IMR-90 (cell line): ENCODE measurements at regions not wholly inside any gene's neighbourhood (a gene's known extent, or its start where the extent isn't known, plus 50 kb on each side); places are given as distances from the start of the nearest gene placed in this dataset.

Experiments
- ATAC-seq: fragments of 200-7000 bp; cut with Tn5 transposase; 2 replicates; pipeline ENCODE4 v1.9.1; 2020; ENCODE audit warnings: low read depth, mild to moderate bottlenecking, moderate library complexity
- BruUV-seq: library from RNA; stranded (reverse); fragments of 400-500 nt; replicated peaks from 2 replicates; lab custom pipeline; 2021; lab: Mats Ljungman, UMichigan
- CTCF ChIA-PET: fragments of 300-600 bp; formaldehyde crosslinking; extraction: SDS; loops from one replicate; lab custom pipeline; 2021; ENCODE audit warnings: antibody characterized with exemption; lab: Yijun Ruan, JAX
- POLR2A ChIA-PET: fragments of 300-600 bp; sonication (Branson Sonifier 250); formaldehyde crosslinking; loops from one replicate; lab custom pipeline; 2022; ENCODE audit warnings: antibody characterized with exemption; ENCODE audit not compliant: unreplicated experiment; lab: Charles Lee
- DNase-seq: peaks from one replicate; pipeline ENCODE4 v3.0.0; 2013
- H2AFZ ChIP-seq: replicated peaks from 2 replicates; pipeline ENCODE3; 2013; ENCODE audit warnings: low read length, mild to moderate bottlenecking; ENCODE audit not compliant: poor library complexity
- H2AK5ac ChIP-seq: 2 replicates; pipeline ENCODE4 v1.6.1; 2013; ENCODE audit warnings: low read depth, low read length, inconsistent platforms
- H2AK9ac ChIP-seq: replicated peaks from 2 replicates; pipeline ENCODE3; 2013; ENCODE audit warnings: mild to moderate bottlenecking, low read depth, low read length, moderate library complexity; ENCODE audit not compliant: poor library complexity
- H2BK120ac ChIP-seq: 2 replicates; pipeline ENCODE4 v1.6.1; 2013; ENCODE audit warnings: low read depth, low read length, inconsistent platforms
- H2BK15ac ChIP-seq: 3 replicates; pipeline ENCODE4 v1.6.1; 2013; ENCODE audit warnings: low read depth, low read length, inconsistent platforms
- H2BK20ac ChIP-seq: 2 replicates; pipeline ENCODE4 v1.6.1; 2013; ENCODE audit warnings: low read depth, mild to moderate bottlenecking, inconsistent platforms, low read length, moderate library complexity
- H2BK5ac ChIP-seq: 2 replicates; pipeline ENCODE4 v1.6.1; 2013; ENCODE audit warnings: mild to moderate bottlenecking, low read depth, low read length, inconsistent platforms; ENCODE audit not compliant: poor library complexity, severe bottlenecking
- H3K14ac ChIP-seq: replicated peaks from 2 replicates; pipeline ENCODE4 v1.6.1; 2013; ENCODE audit warnings: low read depth, low read length, inconsistent platforms
- H3K18ac ChIP-seq: 2 replicates; pipeline ENCODE4 v1.6.1; 2013; ENCODE audit warnings: low read depth, low read length, control low read depth
- H3K23ac ChIP-seq: 2 replicates; pipeline ENCODE4 v1.6.1; 2013; ENCODE audit warnings: low read depth, low read length, inconsistent platforms
- H3K27ac ChIP-seq: 2 replicates; pipeline ENCODE4 v1.5.1; 2013; ENCODE audit warnings: mild to moderate bottlenecking, control low read depth, low read length; ENCODE audit not compliant: insufficient read depth
- H3K27me3 ChIP-seq: 2 replicates; pipeline ENCODE4 v1.6.1; 2013; ENCODE audit warnings: low read length; ENCODE audit not compliant: control insufficient read depth, insufficient read depth
- H3K36me3 ChIP-seq: 2 replicates; pipeline ENCODE4 v1.6.1; 2013; ENCODE audit warnings: low read length, mixed read lengths; ENCODE audit not compliant: control insufficient read depth, insufficient read depth
- H3K4ac ChIP-seq: 2 replicates; pipeline ENCODE4 v1.6.1; 2013; ENCODE audit warnings: low read depth, low read length, inconsistent platforms
- H3K4me1 ChIP-seq: 2 replicates; pipeline ENCODE4 v1.6.1; 2013; ENCODE audit warnings: low read length, mixed read lengths; ENCODE audit not compliant: control insufficient read depth, insufficient read depth
- H3K4me2 ChIP-seq: 2 replicates; pipeline ENCODE4 v1.6.1; 2013; ENCODE audit warnings: low read depth, mild to moderate bottlenecking, control low read depth, low read length, moderate library complexity
- H3K4me3 ChIP-seq: 2 replicates; pipeline ENCODE4 v1.5.1; 2013; ENCODE audit warnings: low read depth, mild to moderate bottlenecking, control low read depth, low read length, moderate library complexity; ENCODE audit not compliant: insufficient read depth
- H3K56ac ChIP-seq: 2 replicates; pipeline ENCODE4 v1.6.1; 2013; ENCODE audit warnings: low read length, inconsistent platforms; ENCODE audit not compliant: insufficient read depth; ENCODE audit errors: extremely low read depth
- H3K79me1 ChIP-seq, 2 experiments: 2 replicates each; pipeline ENCODE4 v1.6.1; 2013; ENCODE audit warnings: low read length in 2 of 2, inconsistent platforms in 1 of 2, low read depth in 1 of 2
- H3K9ac ChIP-seq: 2 replicates; pipeline ENCODE4 v1.6.1; 2013; ENCODE audit warnings: low read depth, low read length, control low read depth
- H3K9me1 ChIP-seq: 2 replicates; pipeline ENCODE4 v1.6.1; 2013; ENCODE audit warnings: low read length, inconsistent platforms; ENCODE audit not compliant: insufficient read depth
- H3K9me3 ChIP-seq: 2 replicates; pipeline ENCODE4 v1.6.1; 2013; ENCODE audit warnings: low read length; ENCODE audit not compliant: control insufficient read depth, insufficient read depth
- H4K20me1 ChIP-seq: 2 replicates; pipeline ENCODE4 v1.6.1; 2013; ENCODE audit warnings: low read length, inconsistent platforms; ENCODE audit not compliant: insufficient read depth
- H4K5ac ChIP-seq: 2 replicates; pipeline ENCODE4 v1.6.1; 2013; ENCODE audit warnings: mild to moderate bottlenecking, low read depth, low read length, control low read depth
- H4K8ac ChIP-seq, 2 experiments: 2 replicates each; pipeline ENCODE4 v1.6.1; 2013; ENCODE audit warnings: low read depth in 2 of 2, low read length in 2 of 2, control low read depth in 1 of 2, inconsistent platforms in 1 of 2
- H4K91ac ChIP-seq: 2 replicates; pipeline ENCODE4 v1.6.1; 2013; ENCODE audit warnings: low read depth, low read length, inconsistent platforms; ENCODE audit not compliant: insufficient read depth
- BHLHE40 ChIP-seq: fragments of 150-350 bp; IDR thresholded peaks from 2 replicates; pipeline ENCODE4 v1.6.1; 2016; ENCODE audit warnings: mild to moderate bottlenecking, low read depth, low read length
- CEBPB ChIP-seq: IDR thresholded peaks from 2 replicates; pipeline ENCODE4 v1.6.1; 2012; ENCODE audit warnings: low read depth, low read length, improper control_type of control experiment
- CTCF ChIP-seq: conservative IDR thresholded peaks from 2 replicates; pipeline ENCODE4 v1.5.1; 2012; ENCODE audit warnings: mild to moderate bottlenecking, low read depth, low read length, improper control_type of control experiment
- FOS ChIP-seq: fragments of 150-350 bp; IDR thresholded peaks from 2 replicates; pipeline ENCODE4 v1.6.1; 2016; ENCODE audit warnings: low read depth, low read length
- POLR2A ChIP-seq: IDR thresholded peaks from 2 replicates; pipeline ENCODE4 v1.6.1; 2012; ENCODE audit warnings: mild to moderate bottlenecking, low read depth, low read length
- RCOR1 ChIP-seq: IDR thresholded peaks from 2 replicates; pipeline ENCODE4 v1.6.1; 2012; ENCODE audit warnings: mild to moderate bottlenecking, low read length, improper control_type of control experiment; ENCODE audit not compliant: insufficient replicate concordance
- WGBS, 2 experiments: methylation state at CpG; one replicate each; pipeline versions ENCODE4 v1.1.5 to v1.1.7; 2013; ENCODE audit warnings: missing lambda C conversion rate in 2 of 2; ENCODE audit not compliant: insufficient read length in 1 of 2; ENCODE audit errors: extremely low coverage in 2 of 2; 5-methylcytosine and 5-hydroxymethylcytosine counted together
- dilution Hi-C: fragments of 300-500 bp; cut with HindIII; formaldehyde crosslinking; loops from one replicate; pipeline ENCODE4 v1.14.3; 2018; ENCODE audit warnings: low sequenced_read_pairs; ENCODE audit not compliant: unreplicated experiment
- in situ Hi-C: fragments of 300-500 bp; cut with MboI; formaldehyde crosslinking; loops from 3 replicates; pipeline ENCODE4 v1.14.3; 2019; ENCODE audit warnings: low sequenced_read_pairs, inconsistent platforms, mixed read lengths
- intact Hi-C: fragments of 100-400 bp; cut with micrococcal nuclease; formaldehyde crosslinking; loops from 2 replicates; pipeline ENCODE4 v1.10.0; 2022

DNA sequence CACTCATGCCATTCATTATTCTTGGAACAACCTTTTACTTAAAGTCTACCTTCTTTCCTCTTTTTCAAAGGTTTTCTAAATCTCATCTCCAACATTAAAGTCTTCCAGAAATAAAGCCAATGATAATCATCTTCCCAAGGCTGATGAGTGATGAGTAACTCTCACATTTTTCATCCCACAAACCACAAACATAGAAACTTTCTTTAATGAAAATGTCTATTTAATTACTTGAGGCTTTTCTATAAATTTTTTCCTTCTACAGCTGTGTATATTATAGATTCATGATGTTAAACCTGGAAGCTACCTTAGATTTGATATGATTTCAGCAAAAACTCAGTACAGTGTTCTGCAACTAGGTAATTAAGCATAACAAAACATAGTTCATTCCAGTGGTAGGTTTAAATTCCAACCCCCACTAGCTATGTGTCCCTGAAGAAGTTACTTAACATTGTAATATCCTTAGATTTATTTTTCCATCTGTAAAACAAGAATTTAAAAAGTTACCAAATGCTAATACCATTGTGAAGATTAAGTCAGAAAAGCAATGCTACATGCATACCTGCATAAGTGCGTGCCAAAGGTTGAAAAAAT, 845.4 kb downstream of the KCNA4 start:
- peak; percentile 37 for DNase-seq
- Histone ChIP-seq H3K27ac (peak overlapping the region; percentile 97), H2AK5ac (peak overlapping the region; percentile 67; the same call in 1 of the 2 replicates), H4K20me1 (no peaks in the 10 kb centered on the region), H3K18ac (peak overlapping the region; percentile 99), H4K8ac (peak overlapping the region; percentile 85 to 99), H3K79me1 (peaks cover 0 to 8% of the 10 kb centered on the region in 2 experiments; a peak in 1 of 4 replicates), H2AK9ac (no peak overlapping the region), H2BK15ac (peak overlapping the region; percentile 23; the same call in 1 of the 3 replicates), H3K27me3 (no peaks in the 10 kb centered on the region), H3K9ac (peak overlapping the region; percentile 50; the same call in 1 of the 2 replicates), H3K36me3 (no peaks in the 10 kb centered on the region), H3K4me2 (no peak overlapping the region), H4K91ac (peak overlapping the region; percentile 98), H2BK20ac (peak overlapping the region; percentile 100), H2BK120ac (peak overlapping the region; percentile 100), H3K23ac (peak overlapping the region; percentile 41; the same call in 1 of the 2 replicates), H4K5ac (peak overlapping the region; percentile 99; the same call in 1 of the 2 replicates), H3K9me3 (no peaks in the 10 kb centered on the region), H3K56ac (peak overlapping the region; percentile 81; the same call in 1 of the 2 replicates), H3K4me1 (peaks cover 6% of the 10 kb centered on the region), H2AFZ (no peak overlapping the region), H3K14ac (peak overlapping the region; percentile 72), H3K4me3 (no peak overlapping the region), H3K4ac (peak overlapping the region; percentile 78; the same call in 1 of the 2 replicates), H2BK5ac (peak overlapping the region; percentile 100), H3K9me1 (no peaks in the 10 kb centered on the region)
- in situ Hi-C loops = loop anchor here (10.0 to 25.0 kb wide), 2 partner anchors 153 to 1459 kb away; partner anchors contain the start of gene BDNF
- no peak for ATAC-seq
- no TSS peak for BruUV-seq
- no peak for TF ChIP-seq RCOR1
- TF ChIP-seq FOS = no peak
- no peak for TF ChIP-seq POLR2A
- no peak for TF ChIP-seq CEBPB
- TF ChIP-seq BHLHE40 = no peak
- TF ChIP-seq CTCF = no peak
- intact Hi-C loops = loop anchor here (5.0 kb wide), 5 partner anchors 54 to 1454 kb away; no protein-coding TSS in a partner anchor
- WGBS, 2 experiments = no CpG with 5 or more reads among the region's 1 CpG
- ChIA-PET POLR2A (no interaction called here), CTCF (interaction anchor here (0.7 kb wide), 1 partner anchor 93 kb away, joined by 4 read pairs; no protein-coding TSS in a partner anchor)
- dilution Hi-C loops = no loop called here
